NCI-H446 (cell line): ENCODE measurements at regions not wholly inside any gene's neighbourhood (a gene's known extent, or its start where the extent isn't known, plus 50 kb on each side); places are given as distances from the start of the nearest gene placed in this dataset.
"Not testable (repeated sequence)": the region's sequence is repeated elsewhere in the genome, so short reads cannot be mapped to it uniquely, and the experiment has no call there.

Source experiments
- DNase-seq, 2 experiments: peaks; one replicate each; lab custom pipeline; 2025; lab: John Stamatoyannopoulos, UW

DNA sequence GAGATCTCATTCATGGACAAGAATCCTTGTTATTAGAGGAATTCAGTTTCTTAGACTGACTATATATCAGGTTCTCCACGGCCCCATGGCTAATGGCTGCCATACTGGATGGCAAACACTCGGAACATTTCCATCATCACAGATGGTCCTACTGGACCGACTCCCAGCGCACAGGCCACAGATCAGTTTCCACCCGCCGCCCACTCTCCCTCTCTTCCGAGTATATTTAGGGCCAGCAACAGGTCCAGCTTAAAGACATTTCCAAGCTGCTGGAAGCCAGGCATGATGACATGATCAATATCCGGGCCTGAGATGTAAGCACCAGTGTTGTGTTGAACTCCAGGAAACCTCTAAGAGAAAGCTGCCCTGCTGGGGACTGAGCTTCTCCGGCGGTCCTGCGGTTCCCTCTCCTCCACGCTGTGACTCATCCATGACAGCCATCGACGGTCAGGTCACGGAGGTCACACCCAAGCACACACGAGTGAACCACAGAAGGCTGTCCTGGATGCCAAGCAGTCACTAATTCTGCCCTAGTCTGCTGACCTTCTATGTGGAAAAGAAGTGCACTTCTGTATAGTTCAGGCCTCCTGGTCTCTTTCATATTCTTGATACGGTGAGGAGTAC, 64.4 kb upstream of the LPCAT1 start:
- DNase-seq, result not testable (repeated sequence)

DNA sequence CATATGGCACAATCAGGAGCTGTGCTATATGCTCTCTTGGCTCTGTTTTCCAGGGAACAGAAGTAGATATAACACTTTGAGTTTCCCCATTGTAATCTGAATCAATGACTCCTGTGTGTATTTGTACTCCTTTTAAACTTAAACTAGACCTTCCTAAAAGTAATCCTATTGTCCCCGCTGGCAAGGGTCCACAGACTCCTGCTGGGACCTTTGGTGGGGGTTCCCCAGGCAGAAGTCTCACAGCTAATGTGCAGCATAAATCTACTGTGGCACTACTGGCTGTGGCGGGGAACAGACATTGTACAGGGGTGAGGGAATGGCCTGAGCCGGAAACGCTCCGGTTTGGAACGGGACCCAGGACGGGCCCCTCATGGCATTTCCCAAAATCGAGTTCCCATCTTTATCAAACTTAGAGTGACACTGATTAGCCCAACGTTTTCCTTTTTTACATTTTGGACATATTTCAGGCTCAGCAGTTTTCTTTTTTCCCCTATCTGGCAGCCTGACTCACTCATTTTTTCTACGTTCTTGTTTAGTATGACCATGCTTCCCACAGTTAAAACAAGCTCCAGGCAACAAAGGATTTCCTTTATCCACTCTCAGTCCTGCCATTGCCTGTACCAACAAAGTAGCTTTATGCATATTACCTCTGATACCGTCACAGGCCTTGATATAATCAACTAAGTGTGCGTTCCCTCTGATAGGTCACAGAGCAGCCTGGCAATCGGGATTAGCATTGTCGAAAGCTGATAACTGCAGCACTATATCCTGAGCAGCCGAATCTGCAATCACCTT, 59.5 kb upstream of the LPCAT1 start:
- DNase-seq, result not testable (repeated sequence)

DNA sequence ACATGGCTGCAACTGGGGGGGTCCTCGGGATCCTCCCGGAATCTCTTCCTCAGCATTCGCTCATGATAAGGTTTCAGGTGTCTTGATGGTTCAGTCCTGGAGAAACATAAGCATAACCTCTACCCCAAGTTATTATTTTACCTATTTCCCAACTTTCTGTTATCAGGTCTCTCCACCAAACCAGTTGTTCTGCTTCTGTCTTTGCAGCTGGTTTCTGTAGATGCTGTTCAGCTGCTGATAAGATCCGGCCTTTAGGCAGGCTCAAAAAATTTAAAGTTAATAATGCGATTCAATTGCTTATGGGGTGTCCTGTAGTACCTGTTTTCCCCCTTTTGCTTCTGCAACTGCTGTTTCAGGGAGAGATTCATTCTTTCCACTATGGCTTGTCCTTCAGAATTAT, 55.6 kb upstream of the LPCAT1 start:
- DNase-seq, result not testable (repeated sequence)

DNA sequence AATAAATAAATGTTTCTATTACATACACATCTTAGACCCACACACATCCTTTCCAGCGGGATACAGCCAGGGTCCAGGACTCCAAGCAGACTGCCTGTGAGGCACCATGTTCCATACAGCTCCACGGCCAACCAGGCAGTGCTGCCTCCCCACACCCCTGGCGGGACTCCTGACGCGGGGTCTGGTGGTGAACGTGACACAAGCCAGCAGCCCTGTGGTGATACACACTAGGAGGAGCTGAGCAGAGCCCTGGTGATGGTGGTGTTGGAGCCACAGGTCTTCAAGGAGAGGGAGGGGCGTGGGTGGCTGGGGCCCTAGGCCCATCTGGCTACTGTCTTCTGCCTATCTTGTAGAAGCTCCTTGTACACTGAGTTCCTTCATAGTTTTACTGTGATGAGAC, 53.1 kb upstream of the LPCAT1 start:
- DNase-seq, result not testable (repeated sequence)

DNA sequence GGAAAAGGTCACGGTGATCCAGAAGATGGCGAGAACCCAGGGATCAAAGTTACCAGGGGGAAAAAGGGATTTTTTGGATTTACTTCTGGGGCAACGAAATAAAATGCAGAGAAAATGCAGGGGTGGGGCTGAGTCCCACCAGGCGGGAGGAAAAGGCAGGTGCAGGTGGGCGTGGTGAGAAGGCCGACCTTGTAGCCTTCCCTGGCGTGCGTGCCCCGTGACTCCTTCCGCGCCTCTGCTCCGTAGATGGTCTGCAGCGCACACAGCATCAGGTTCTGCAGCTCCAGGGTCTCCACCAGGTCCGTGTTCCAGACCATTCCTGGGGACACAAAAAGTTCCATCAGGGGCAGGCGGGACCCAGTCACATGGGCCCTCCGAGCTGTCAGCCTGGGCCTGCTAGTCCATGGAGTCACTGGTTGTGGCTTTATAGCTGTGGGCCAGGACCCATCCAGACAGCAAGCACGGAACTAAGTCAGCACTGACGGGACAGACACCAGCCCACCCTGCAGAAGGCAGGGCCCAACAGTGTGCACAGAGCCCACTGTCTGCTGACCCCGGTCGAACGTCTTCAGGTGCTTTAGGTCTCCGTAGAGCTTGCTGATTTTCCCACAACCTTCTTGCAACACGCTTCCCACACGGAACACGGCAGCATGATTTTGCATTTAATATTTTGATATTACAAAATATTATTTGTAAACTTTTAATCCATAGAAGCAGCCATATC, 52.4 kb upstream of the LPCAT1 start:
- not testable (repeated sequence) for DNase-seq

DNA sequence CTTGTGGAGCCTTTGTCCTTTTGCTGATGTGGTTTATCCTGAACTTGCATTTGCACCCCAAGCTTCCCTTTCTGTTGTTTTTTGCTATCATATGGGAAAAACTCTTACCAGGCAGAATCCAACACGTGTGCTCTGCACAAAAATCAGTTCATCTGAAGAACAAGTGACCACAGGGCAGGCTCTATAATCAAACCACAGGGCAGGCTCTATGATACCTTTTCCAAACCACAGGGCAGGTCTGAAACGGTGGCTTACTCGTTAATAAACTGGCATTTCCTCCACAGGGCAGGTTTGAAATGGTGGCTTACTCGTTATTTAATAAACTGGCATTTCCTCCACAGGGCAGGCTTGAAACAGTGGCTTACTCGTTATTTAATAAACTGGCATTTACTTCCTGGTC, 51.7 kb upstream of the LPCAT1 start:
- not testable (repeated sequence) for DNase-seq

DNA sequence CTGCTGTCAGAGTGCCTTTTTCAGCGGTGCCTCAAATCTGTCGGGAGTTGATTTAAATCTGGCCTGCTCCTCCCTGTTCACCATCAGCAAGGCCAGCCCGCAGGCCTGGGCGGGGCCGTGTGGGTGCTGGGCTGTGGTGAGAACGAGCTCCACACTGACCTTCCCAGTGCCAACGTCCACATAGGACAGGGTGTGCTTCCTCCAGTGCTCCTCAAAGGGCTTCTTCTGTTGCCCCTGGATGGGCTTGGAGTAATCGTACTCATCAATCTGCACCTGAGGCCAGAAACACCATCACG, 50.2 kb upstream of the LPCAT1 start:
- DNase-seq, result not testable (repeated sequence)

DNA sequence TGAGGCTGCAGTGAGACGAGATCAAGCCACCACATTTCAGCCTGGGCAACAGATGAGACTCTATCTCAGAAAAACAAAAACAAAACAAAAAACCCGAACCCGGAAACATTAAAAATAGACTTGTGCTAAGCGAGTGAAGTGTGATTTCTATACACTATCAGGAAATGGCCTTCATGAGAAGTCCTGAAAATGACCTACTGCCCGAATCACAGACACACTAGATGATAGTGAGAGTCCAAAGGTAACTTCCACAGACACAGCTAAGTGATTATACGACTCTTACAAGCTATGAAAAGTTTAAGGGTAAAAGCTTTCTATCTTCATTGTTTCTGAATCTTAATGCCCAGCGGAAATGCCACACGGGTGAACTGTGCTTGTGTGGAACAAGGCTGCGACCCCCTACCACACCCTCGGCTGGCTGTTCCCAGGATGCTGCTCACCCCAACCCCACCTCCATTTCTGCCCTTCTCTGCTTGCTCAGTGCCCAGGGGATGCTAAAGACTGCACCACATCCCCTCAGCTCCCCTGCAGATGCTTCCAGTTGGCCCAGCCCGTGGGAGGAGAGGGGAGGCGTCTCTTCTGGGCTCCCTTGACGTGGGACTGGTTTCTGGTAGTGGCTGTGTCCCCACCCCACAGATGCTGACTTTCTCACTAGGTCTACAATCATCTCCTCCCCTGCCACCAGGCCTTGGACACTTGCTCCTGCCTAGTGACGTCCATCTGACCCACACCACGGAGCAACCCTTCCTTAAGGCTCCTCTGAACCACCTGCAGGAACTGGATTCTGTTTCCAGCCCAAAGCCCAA, 49.7 kb upstream of the LPCAT1 start:
- DNase-seq, result not testable (repeated sequence)
